GM23338 (cell line): ENCODE measurements at regions not wholly inside any gene's neighbourhood (a gene's known extent, or its start where the extent isn't known, plus 50 kb on each side); places are given as distances from the start of the nearest gene placed in this dataset.

ENCODE experiments used
- ATAC-seq: fragments of 200-7000 bp; cut with Tn5 transposase; 3 replicates; pipeline ENCODE4 v1.9.1; 2020
- DNase-seq: peaks from one replicate; pipeline ENCODE4 v3.0.0-alpha.2; 2015; ENCODE audit warnings: low spot score
- H2AFZ ChIP-seq: fragments of 200-600 bp; sonication (generic); 2 replicates; pipeline ENCODE4 v1.8.0; 2016; ENCODE audit warnings: antibody characterized with exemption, mild to moderate bottlenecking, moderate library complexity
- H3F3A ChIP-seq: fragments of 200-600 bp; sonication (generic); replicated peaks from 2 replicates; pipeline ENCODE4 v1.8.0; 2017; ENCODE audit warnings: antibody characterized with exemption, mixed run types, low read depth
- H3K27ac ChIP-seq: fragments of 200-600 bp; sonication (generic); 2 replicates; pipeline ENCODE4 v1.6.1; 2016; ENCODE audit warnings: low read depth
- H3K27me3 ChIP-seq: fragments of 200-600 bp; sonication (generic); 2 replicates; pipeline ENCODE4 v1.8.0; 2016; ENCODE audit warnings: mild to moderate bottlenecking, mixed run types, moderate library complexity; ENCODE audit not compliant: insufficient read depth
- H3K36me3 ChIP-seq: fragments of 200-600 bp; sonication (generic); 2 replicates; pipeline ENCODE4 v1.8.0; 2016; ENCODE audit warnings: mild to moderate bottlenecking; ENCODE audit not compliant: insufficient read depth
- H3K4me1 ChIP-seq: fragments of 200-600 bp; sonication (generic); 2 replicates; pipeline ENCODE4 v1.8.0; 2016; ENCODE audit warnings: mild to moderate bottlenecking, moderate library complexity; ENCODE audit not compliant: insufficient read depth
- H3K4me2 ChIP-seq: fragments of 200-600 bp; sonication (generic); 2 replicates; pipeline ENCODE4 v1.7.1; 2017; ENCODE audit warnings: mixed run types
- H3K4me3 ChIP-seq: fragments of 200-600 bp; sonication (generic); 2 replicates; pipeline ENCODE4 v1.6.1; 2016; ENCODE audit warnings: mixed run types
- H3K79me2 ChIP-seq: fragments of 200-600 bp; sonication (generic); replicated peaks from 2 replicates; pipeline ENCODE4 v1.8.0; 2017; ENCODE audit warnings: mild to moderate bottlenecking; ENCODE audit not compliant: insufficient read depth
- H3K9me2 ChIP-seq: fragments of 200-600 bp; sonication (generic); 2 replicates; pipeline ENCODE4 v1.8.0; 2017; ENCODE audit not compliant: insufficient read depth
- H4K20me1 ChIP-seq: fragments of 200-600 bp; sonication (generic); replicated peaks from 2 replicates; pipeline ENCODE4 v1.8.0; 2017; ENCODE audit warnings: mild to moderate bottlenecking; ENCODE audit not compliant: insufficient read depth
- H3K27ac Mint-ChIP-seq: 2 replicates; pipeline ENCODE4 v1.8.0; 2020; ENCODE audit warnings: inconsistent platforms, mild to moderate bottlenecking, moderate library complexity, mixed read lengths
- H3K27me3 Mint-ChIP-seq: 3 replicates; pipeline ENCODE4 v1.8.0; 2022; ENCODE audit warnings: low read depth, mild to moderate bottlenecking, moderate library complexity, mixed read lengths, inconsistent platforms; ENCODE audit not compliant: insufficient read depth, poor library complexity
- H3K36me3 Mint-ChIP-seq: 3 replicates; pipeline ENCODE4 v1.8.0; 2021; ENCODE audit warnings: low read depth, mild to moderate bottlenecking, inconsistent platforms, moderate library complexity, mixed read lengths
- H3K4me1 Mint-ChIP-seq: 3 replicates; pipeline ENCODE4 v1.8.0; 2020; ENCODE audit warnings: mild to moderate bottlenecking, inconsistent platforms, mixed read lengths
- H3K4me3 Mint-ChIP-seq: 3 replicates; pipeline ENCODE4 v1.8.0; 2021; ENCODE audit warnings: moderate library complexity, mild to moderate bottlenecking, inconsistent platforms, mixed read lengths
- H3K9me3 Mint-ChIP-seq: 3 replicates; pipeline ENCODE4 v1.8.0; 2020; ENCODE audit warnings: moderate library complexity, mild to moderate bottlenecking, inconsistent platforms, mixed read lengths
- CREB1 ChIP-seq: fragments of 250-450 bp; sonication (Bioruptor Pico); IDR thresholded peaks from 2 replicates; pipeline ENCODE4 v1.5.0; 2020; ENCODE audit warnings: low read depth, mild to moderate bottlenecking, moderate library complexity
- EZH2 ChIP-seq: fragments of 200-600 bp; sonication (generic); IDR thresholded peaks from one replicate; pipeline ENCODE4 v1.8.0; 2017; ENCODE audit warnings: antibody characterized with exemption, mild to moderate bottlenecking, low read depth; ENCODE audit not compliant: unreplicated experiment
- EZH2phosphoT487 ChIP-seq: fragments of 200-600 bp; sonication (generic); IDR thresholded peaks from one replicate; pipeline ENCODE4 v1.8.1; 2018; ENCODE audit warnings: antibody characterized with exemption; ENCODE audit not compliant: unreplicated experiment
- JUNB ChIP-seq: IDR thresholded peaks from one replicate; pipeline ENCODE4 v1.6.1; 2016; ENCODE audit warnings: antibody characterized with exemption; ENCODE audit not compliant: unreplicated experiment
- NANOG ChIP-seq: IDR thresholded peaks from 2 replicates; pipeline ENCODE4 v1.6.1; 2016; ENCODE audit warnings: antibody characterized with exemption, borderline replicate concordance
- POLR2AphosphoS5 ChIP-seq: IDR thresholded peaks from 2 replicates; pipeline ENCODE4 v1.6.1; 2016; ENCODE audit warnings: antibody characterized with exemption, low read depth
- STAT1 ChIP-seq: IDR thresholded peaks from one replicate; pipeline ENCODE4 v1.6.1; 2016; ENCODE audit warnings: antibody characterized with exemption; ENCODE audit not compliant: unreplicated experiment
- ZNF114 ChIP-seq: fragments of 250-450 bp; sonication (Bioruptor Pico); IDR thresholded peaks from 2 replicates; pipeline ENCODE4 v1.5.0; 2020; ENCODE audit warnings: mild to moderate bottlenecking, moderate library complexity
- ZNF331 ChIP-seq: fragments of 250-450 bp; sonication (Bioruptor Pico); IDR thresholded peaks from 2 replicates; pipeline ENCODE4 v1.5.0; 2020; ENCODE audit warnings: low read depth, mild to moderate bottlenecking, moderate library complexity
- TF ChIP-seq, protein P1 (sequence below), 2 experiments: fragments of 200-600 bp in 1 of 2; sonication (generic) in 1 of 2; conservative IDR thresholded peaks; 2 replicates each; pipeline versions ENCODE4 v1.5.1 to v1.6.1; 2016 to 2017; ENCODE audit warnings: antibody characterized with exemption in 2 of 2, low read depth in 2 of 2, mild to moderate bottlenecking in 2 of 2, moderate library complexity in 1 of 2
- TF ChIP-seq, protein P2 (sequence below): fragments of 250-450 bp; sonication (Bioruptor Pico); IDR thresholded peaks from 2 replicates; pipeline ENCODE4 v1.5.0; 2020; ENCODE audit warnings: mild to moderate bottlenecking, moderate library complexity
- TF ChIP-seq, protein P3 (sequence below): IDR thresholded peaks from 2 replicates; pipeline ENCODE4 v1.6.1; 2016; ENCODE audit warnings: antibody characterized with exemption
- TF ChIP-seq, protein P4 (sequence below): IDR thresholded peaks from one replicate; pipeline ENCODE4 v1.6.1; 2018; ENCODE audit warnings: antibody characterized with exemption; ENCODE audit not compliant: unreplicated experiment

DNA sequence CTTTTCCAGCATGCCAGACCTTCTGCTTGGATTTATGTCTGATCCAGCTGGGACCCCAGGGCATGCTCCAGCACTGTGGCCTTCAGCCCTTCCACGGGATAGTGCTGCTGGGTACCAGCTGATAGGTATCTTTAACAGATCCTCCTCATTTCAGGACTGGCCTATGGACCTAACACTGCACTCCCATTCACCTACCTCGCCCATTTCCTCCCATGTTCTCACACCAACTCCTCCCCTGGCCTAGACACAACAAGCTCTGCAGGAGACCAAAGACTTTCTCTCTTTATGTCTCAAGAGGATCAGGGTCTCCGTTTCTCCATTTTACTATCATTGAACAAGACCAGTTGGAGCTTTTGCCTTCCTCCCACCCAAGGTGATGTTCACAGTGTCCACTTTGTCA, 140.0 kb upstream of the TMCC3 start:
- peaks cover 18% of the 10 kb centered on the region for H3K4me1 Mint-ChIP-seq
- peaks cover 2% of the 10 kb centered on the region for H3K27me3 Mint-ChIP-seq
- TF ChIP-seq ZNF114 (CRISPR knock-in tag) (no peak), JUNB (no peak), EZH2 (no peak), ZNF331 (no peak), CREB1 (CRISPR knock-in tag) (no peak), POLR2AphosphoS5 (no peak), NANOG (no peak), STAT1 (no peak), EZH2phosphoT487 (no peak)
- TF ChIP-seq, protein P1, sequence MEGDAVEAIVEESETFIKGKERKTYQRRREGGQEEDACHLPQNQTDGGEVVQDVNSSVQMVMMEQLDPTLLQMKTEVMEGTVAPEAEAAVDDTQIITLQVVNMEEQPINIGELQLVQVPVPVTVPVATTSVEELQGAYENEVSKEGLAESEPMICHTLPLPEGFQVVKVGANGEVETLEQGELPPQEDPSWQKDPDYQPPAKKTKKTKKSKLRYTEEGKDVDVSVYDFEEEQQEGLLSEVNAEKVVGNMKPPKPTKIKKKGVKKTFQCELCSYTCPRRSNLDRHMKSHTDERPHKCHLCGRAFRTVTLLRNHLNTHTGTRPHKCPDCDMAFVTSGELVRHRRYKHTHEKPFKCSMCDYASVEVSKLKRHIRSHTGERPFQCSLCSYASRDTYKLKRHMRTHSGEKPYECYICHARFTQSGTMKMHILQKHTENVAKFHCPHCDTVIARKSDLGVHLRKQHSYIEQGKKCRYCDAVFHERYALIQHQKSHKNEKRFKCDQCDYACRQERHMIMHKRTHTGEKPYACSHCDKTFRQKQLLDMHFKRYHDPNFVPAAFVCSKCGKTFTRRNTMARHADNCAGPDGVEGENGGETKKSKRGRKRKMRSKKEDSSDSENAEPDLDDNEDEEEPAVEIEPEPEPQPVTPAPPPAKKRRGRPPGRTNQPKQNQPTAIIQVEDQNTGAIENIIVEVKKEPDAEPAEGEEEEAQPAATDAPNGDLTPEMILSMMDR (conservative IDR thresholded peaks at IDR 0.05; ENCODE audit: low read depth in 2 of 2), result no peak
- TF ChIP-seq, protein P2, sequence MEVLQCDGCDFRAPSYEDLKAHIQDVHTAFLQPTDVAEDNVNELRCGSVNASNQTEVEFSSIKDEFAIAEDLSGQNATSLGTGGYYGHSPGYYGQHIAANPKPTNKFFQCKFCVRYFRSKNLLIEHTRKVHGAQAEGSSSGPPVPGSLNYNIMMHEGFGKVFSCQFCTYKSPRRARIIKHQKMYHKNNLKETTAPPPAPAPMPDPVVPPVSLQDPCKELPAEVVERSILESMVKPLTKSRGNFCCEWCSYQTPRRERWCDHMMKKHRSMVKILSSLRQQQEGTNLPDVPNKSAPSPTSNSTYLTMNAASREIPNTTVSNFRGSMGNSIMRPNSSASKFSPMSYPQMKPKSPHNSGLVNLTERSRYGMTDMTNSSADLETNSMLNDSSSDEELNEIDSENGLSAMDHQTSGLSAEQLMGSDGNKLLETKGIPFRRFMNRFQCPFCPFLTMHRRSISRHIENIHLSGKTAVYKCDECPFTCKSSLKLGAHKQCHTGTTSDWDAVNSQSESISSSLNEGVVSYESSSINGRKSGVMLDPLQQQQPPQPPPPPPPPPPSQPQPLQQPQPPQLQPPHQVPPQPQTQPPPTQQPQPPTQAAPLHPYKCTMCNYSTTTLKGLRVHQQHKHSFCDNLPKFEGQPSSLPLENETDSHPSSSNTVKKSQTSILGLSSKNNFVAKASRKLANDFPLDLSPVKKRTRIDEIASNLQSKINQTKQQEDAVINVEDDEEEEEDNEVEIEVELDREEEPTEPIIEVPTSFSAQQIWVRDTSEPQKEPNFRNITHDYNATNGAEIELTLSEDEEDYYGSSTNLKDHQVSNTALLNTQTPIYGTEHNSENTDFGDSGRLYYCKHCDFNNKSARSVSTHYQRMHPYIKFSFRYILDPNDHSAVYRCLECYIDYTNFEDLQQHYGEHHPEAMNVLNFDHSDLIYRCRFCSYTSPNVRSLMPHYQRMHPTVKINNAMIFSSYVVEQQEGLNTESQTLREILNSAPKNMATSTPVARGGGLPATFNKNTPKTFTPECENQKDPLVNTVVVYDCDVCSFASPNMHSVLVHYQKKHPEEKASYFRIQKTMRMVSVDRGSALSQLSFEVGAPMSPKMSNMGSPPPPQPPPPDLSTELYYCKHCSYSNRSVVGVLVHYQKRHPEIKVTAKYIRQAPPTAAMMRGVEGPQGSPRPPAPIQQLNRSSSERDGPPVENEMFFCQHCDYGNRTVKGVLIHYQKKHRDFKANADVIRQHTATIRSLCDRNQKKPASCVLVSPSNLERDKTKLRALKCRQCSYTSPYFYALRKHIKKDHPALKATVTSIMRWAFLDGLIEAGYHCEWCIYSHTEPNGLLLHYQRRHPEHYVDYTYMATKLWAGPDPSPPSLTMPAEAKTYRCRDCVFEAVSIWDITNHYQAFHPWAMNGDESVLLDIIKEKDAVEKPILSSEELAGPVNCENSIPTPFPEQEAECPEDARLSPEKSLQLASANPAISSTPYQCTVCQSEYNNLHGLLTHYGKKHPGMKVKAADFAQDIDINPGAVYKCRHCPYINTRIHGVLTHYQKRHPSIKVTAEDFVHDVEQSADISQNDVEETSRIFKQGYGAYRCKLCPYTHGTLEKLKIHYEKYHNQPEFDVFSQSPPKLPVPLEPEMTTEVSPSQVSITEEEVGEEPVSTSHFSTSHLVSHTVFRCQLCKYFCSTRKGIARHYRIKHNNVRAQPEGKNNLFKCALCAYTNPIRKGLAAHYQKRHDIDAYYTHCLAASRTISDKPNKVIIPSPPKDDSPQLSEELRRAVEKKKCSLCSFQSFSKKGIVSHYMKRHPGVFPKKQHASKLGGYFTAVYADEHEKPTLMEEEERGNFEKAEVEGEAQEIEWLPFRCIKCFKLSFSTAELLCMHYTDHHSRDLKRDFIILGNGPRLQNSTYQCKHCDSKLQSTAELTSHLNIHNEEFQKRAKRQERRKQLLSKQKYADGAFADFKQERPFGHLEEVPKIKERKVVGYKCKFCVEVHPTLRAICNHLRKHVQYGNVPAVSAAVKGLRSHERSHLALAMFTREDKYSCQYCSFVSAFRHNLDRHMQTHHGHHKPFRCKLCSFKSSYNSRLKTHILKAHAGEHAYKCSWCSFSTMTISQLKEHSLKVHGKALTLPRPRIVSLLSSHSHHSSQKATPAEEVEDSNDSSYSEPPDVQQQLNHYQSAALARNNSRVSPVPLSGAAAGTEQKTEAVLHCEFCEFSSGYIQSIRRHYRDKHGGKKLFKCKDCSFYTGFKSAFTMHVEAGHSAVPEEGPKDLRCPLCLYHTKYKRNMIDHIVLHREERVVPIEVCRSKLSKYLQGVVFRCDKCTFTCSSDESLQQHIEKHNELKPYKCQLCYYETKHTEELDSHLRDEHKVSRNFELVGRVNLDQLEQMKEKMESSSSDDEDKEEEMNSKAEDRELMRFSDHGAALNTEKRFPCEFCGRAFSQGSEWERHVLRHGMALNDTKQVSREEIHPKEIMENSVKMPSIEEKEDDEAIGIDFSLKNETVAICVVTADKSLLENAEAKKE (CRISPR knock-in tag), result no peak
- TF ChIP-seq, protein P3, sequence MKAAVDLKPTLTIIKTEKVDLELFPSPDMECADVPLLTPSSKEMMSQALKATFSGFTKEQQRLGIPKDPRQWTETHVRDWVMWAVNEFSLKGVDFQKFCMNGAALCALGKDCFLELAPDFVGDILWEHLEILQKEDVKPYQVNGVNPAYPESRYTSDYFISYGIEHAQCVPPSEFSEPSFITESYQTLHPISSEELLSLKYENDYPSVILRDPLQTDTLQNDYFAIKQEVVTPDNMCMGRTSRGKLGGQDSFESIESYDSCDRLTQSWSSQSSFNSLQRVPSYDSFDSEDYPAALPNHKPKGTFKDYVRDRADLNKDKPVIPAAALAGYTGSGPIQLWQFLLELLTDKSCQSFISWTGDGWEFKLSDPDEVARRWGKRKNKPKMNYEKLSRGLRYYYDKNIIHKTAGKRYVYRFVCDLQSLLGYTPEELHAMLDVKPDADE, result no peak
- TF ChIP-seq, protein P4, sequence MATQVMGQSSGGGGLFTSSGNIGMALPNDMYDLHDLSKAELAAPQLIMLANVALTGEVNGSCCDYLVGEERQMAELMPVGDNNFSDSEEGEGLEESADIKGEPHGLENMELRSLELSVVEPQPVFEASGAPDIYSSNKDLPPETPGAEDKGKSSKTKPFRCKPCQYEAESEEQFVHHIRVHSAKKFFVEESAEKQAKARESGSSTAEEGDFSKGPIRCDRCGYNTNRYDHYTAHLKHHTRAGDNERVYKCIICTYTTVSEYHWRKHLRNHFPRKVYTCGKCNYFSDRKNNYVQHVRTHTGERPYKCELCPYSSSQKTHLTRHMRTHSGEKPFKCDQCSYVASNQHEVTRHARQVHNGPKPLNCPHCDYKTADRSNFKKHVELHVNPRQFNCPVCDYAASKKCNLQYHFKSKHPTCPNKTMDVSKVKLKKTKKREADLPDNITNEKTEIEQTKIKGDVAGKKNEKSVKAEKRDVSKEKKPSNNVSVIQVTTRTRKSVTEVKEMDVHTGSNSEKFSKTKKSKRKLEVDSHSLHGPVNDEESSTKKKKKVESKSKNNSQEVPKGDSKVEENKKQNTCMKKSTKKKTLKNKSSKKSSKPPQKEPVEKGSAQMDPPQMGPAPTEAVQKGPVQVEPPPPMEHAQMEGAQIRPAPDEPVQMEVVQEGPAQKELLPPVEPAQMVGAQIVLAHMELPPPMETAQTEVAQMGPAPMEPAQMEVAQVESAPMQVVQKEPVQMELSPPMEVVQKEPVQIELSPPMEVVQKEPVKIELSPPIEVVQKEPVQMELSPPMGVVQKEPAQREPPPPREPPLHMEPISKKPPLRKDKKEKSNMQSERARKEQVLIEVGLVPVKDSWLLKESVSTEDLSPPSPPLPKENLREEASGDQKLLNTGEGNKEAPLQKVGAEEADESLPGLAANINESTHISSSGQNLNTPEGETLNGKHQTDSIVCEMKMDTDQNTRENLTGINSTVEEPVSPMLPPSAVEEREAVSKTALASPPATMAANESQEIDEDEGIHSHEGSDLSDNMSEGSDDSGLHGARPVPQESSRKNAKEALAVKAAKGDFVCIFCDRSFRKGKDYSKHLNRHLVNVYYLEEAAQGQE, result no peak
- no peaks in the 10 kb centered on the region for H3F3A ChIP-seq
- no peaks in the 10 kb centered on the region for H3K9me3 Mint-ChIP-seq
- no peak overlapping the region for H3K4me3 ChIP-seq
- H3K9me2 ChIP-seq, result no peaks in the 10 kb centered on the region
- H3K4me1 ChIP-seq, result no peaks in the 10 kb centered on the region
- H3K4me3 Mint-ChIP-seq, result no peak overlapping the region
- H3K36me3 Mint-ChIP-seq, result no peaks in the 10 kb centered on the region
- no peak overlapping the region for H3K4me2 ChIP-seq
- no peak for ATAC-seq
- no peak overlapping the region for H3K27ac Mint-ChIP-seq
- no peaks in the 10 kb centered on the region for H4K20me1 ChIP-seq
- H2AFZ ChIP-seq, result no peak overlapping the region
- no peak for DNase-seq
- no peaks in the 10 kb centered on the region for H3K79me2 ChIP-seq
- H3K27ac ChIP-seq, result no peak overlapping the region
- no peaks in the 10 kb centered on the region for H3K36me3 ChIP-seq
- no peaks in the 10 kb centered on the region for H3K27me3 ChIP-seq
